GM21717 (cell line): ENCODE measurements at regions not wholly inside any gene's neighbourhood (a gene's known extent, or its start where the extent isn't known, plus 50 kb on each side); places are given as distances from the start of the nearest gene placed in this dataset.

Experiments
- ATAC-seq: cut with Tn5 transposase; IDR thresholded peaks from one replicate; pipeline ENCODE4 v1.9.1; 2021; ENCODE audit warnings: mild to moderate bottlenecking, moderate library complexity; ENCODE audit not compliant: unreplicated experiment

DNA sequence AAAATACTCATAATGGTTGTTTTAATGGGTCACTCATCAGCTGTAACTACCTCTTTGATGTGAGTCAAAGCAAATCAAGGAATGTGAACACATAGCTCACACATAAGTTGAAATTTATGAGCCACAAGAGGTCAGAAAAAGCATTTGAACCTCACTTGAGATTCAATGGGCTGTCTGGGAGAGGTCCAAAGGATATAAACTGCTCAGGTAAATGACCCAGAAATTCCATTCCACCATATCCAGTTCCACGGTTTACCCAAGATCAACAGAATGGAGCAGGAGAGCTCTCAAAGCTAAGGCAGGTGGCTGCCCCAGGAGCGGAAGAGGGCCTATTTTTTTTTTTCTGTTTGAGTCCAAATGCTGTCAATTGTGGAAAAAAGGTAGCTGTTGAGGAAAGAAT lies 464.1 kb downstream of the TNS1 start:
- ATAC-seq, result no peak

DNA sequence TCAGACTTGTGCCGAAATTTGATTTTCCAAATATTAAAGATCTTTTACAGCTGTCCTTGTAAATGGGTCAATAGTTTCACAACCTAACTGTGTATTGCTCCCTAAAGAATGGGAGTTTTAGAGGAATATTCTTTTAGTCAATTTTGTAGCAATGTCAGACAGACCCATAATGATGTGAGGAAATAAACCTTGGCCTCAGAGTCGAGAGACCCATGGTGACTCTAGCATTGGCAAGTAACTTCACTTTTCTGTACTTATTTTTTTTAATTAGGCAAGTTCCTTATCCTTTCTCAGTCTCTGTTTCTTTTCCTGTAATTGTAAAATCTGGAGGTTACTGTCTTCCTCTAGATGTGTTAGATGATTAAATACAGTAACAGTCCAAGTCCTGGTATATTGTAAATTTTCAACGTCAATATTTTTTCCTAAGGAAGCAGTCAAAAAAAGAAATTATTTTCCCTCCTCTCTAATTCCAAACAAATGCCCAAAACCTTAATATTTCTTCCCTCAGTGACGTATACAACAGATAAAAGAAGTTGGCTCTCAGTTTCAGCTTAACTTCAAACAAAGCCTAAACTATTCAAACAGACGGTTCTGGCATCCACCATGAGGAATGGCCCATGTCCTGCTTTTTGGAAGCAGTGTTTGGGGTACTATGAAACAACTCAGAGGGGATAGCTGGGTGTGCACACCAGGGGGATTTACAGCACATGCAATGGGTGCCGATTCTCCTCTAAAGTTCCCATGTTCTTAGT lies 466.7 kb downstream of the TNS1 start:
- ATAC-seq, result no peak

DNA sequence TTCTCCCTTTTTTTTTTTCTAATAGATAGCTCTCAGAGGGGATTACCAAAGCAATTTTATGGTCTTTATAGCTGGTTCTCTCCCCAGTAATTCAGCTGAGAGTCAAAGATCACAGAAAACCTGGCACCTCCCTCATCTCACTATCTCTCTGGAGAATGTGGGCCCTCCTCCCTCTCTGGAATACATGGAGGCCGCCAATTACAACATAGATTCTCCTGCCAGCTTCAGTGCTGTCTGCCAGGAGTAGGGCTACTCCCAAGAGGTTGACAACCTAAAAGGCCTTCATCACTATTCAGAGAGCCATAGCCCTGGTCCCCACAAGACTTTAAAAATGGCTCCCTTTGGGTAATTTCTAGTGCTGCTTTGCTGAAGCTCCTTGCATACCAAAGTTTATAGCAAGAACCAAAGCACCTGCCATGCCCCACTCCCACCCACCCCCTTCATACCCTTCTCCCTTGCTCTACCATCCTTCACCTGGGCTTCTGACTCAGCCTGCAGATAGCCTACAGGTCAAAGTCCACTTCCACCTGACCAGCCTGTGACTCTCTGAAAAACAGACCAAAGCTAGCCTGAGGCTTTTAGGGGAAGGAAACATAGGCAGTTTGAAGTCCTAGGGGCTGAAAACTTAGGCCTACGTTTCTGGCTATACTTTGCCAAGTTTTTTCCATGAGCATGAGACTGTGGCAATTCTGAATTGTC lies 472.3 kb downstream of the TNS1 start:
- no peak for ATAC-seq

DNA sequence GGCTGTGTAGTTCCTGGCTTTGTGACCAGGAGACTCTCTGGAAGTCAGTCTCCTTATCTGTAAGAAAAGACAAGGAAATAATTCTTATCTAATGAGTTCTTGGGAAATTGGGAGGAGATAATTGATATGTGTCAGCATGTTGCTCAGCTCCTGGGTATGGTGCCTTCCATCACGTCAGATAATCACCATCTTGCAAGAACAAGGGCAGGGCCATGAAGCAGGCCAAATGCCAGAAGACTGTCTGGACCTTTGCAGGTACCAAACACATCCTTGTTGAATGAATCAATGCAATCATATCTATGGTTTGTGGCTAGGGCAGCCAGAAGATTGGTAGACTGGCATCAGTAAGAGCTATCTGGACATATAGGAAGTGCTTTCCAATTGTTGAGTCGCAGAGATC lies 473.5 kb downstream of the TNS1 start:
- ATAC-seq, result no peak

DNA sequence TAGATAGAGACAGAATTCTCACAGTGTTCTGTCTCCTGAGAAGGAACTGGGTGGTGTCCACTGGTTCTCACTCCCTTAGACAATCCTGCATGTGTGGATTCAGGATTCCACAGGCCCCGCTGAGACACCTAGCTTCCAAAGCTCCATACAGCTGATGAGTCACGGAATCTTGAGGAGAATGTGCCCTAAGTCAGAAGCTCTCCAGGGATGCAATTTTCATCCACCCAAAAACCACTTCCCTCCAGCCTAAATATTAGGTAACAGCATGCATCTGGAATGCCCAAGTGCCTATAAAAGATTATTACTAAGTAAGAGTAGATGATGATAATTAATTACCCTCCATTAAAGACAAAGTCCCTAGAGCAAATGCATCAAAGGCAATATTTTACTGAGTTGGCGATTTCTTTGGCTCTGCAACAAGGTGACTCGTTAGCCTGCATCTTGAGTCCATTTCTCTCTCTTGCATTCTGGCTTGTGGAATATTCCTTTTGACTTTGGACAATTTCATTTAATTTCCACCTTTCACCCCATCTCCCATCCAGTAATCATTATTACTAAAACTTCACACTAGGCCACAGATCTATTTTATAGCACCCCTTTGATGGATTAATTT lies 475.1 kb downstream of the TNS1 start:
- no peak for ATAC-seq

DNA sequence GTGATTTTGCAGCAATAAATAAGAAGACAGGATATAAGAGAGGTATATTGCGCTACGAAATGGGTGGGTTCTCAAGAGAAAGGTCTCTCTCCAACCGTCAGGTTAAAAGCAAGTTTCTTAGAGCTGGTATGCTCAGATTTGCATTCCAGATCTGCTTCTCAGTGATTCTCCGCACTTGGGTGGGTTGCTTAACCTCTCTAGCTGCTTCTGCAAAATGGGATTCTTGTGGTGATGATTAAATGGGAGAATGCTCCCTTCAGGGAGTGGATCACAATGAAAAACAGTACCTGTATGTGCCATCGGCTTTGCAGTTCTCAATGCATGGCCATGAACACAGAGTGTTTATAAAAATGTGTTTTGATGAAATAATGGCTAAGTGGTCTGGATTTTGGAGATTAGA lies 477.7 kb downstream of the TNS1 start:
- no peak for ATAC-seq

DNA sequence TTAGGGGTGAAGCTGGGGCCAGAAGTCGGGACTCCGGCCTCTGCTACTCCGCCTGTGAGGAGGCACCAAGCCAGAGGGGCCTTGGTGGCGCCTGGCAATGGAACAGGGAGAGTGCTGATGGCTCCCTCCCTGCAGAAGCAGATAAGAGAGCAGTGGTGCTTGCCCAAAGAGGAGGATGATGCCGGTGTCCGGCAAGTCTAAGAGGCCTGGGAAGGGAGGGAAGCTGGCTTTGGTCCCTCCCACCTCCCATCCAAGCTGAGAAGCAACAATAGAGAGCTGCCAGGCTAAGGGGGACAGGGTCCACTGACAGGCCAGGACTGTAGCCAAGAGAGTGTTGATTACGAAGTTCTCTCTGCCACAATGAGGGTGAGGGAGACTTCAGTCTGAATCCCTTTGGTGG lies 479.5 kb downstream of the TNS1 start:
- ATAC-seq, result no peak

DNA sequence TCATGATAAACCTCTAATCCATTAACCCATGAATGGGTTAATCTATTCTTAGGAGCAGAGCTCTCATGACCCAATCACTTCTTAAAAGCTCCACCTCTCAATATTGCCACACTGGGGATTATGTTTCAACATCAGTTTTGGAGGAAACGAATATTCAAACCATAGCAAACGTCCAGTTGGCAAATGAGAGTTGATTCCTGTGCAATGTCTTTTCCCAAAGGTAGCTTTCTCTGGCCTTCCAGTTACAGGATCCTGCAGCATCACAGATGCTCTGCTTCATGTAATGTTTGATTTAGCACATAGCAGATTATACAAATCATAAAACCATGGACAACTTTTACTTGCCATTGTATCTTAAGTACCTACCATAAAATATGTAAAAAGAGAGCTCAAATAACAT lies 481.0 kb downstream of the TNS1 start:
- ATAC-seq, result no peak

DNA sequence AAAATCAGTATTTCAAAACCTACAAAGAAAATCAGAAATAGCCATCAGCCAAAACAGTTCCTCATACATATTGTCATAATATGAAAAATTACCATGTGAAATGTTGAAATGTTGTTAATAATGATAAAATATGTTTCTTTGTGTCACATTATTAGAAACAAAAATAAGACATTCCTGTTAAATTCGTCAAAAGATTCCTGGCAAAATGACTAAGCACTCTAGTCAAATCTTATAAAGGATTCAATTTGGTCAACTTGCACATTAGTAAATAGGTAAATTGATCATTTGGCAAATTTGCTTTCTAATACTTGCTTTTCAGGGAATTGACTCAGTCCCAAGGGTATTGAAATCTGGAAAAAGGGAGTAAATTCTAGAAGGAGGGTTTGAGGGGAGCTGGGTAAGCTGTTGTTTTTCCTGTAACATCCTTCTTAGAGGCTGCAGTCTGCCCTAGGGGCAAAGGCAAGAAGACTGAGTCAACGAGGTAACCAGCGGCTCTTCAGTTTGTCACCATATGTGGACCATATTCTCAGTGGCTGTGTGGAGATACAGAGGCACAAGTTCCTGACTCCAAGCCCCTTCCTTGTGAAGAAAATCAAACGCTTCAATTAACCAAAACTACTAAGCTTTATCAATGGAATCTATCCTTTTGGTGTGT lies 482.3 kb downstream of the TNS1 start:
- ATAC-seq, result no peak

DNA sequence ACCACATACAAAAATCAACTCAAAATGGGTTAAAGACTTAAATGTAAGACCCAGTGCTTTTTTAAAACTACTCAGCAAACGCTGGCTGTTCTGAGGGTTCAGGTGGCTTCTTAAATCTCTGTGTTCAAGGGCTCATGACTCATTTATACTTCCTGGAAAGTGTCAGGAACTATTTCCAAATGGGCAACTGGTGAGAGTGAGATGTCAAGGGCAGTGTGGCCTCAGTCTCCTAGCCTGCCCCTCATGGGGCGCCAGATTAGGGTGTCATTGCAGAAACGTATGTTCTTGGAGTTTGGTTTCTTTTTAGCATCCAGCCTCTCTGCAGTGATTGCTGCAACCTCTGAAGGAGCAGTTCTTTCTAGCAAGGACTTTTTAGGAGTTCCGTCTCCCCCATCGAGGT lies 485.4 kb downstream of the TNS1 start:
- ATAC-seq, result no peak

DNA sequence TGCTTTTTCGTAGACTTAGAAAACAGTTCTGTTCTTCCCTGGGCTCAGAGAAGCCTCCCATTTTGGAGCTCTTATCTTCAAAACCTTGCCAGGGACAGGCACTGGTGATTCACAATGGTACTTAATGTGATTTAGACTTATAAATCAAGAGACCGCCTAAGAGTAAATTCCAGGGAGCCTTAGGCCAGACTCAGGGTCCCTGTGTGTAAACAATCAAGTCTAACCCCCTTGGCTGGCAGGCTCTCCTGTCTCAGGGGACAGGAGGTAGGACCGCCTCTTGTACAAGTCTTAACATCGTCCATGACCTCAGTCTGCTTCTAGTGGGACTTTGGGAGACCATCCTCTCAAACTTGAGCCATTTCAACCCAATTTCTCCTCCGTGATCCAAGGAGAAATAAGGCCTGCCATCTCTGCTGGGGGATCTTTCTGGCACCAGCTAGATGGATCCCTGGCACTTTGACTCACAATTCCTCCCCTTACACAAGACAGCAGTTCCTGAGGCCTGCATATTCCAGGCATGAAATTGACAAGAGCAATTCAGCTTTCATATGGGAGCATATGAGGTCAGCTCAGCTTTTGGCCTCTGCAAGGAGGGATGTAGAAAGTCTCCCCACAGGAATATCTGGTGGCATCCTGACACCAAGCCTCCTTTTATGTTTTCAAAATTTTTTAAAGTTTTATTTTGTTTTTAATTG lies 487.0 kb downstream of the TNS1 start:
- ATAC-seq, result no peak

DNA sequence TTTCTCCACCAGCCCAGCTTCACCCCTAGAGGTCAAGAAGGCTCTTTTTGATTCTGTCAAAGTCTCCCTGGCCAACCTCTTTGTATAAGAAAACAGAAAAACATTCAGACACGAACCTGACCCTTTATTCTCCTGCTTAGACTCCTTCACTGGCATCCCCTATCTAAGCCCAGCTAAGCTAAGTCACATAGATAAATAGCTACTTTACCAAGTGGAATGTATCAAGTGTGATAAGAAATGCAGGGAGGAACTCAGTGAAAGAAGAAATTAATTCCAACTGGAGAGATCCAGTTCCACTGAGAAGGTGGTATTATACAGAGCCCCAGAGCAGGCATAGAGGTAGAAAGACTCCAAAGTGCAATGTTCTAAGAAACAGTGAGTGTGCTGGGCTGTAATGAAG lies 489.5 kb downstream of the TNS1 start:
- no peak for ATAC-seq

DNA sequence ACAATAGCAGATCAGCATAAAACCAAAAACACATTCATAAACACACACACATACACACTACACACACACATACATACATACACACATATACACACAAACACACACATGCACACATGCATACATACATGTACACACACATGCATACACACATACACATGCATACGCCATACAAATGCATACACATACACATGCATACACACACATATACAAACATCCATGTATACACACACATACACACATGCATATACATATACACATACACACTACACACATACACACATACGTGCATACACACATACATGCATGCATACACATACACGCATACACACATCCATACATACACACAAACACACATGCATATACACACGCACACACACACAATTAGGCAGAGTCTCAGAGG lies 490.1 kb downstream of the TNS1 start:
- ATAC-seq, result no peak

DNA sequence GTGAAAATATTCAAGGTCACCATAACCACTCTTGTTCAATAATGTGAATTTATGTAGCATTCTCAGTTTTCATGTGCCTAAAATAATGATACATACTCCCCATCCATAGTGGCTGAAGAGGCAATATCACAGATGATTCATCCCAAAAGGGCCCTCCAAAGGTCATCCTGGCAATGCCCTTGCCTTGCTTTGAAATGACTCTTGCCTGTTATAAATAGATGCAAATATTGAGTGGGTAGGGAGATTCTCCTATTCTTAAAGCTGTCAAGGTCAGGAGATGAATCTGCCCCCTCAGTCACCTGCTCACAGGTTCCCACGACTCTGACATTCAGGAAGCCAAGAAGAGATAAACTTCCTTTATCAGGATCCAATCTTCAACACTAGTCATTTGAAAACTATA lies 490.5 kb downstream of the TNS1 start:
- ATAC-seq, result no peak

DNA sequence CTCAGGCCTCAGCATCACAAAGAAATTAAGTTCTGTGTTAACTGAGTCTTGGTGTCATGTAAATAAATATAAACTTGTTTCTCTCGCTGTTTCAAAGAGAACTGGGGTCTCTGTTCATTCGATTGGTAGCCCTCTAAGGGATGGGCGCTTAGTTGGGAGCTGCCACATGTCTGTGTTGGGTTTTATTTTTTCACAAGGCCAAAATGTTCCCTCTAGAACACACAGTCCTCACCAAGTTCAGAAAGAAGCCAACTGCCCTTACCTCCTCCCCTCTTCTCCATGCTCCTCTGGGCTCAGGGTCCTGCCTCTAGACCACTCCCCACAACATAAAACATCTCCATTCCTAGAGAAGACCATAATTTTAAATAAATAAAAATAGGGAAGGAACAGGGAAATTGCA lies 490.9 kb downstream of the TNS1 start:
- no peak for ATAC-seq

DNA sequence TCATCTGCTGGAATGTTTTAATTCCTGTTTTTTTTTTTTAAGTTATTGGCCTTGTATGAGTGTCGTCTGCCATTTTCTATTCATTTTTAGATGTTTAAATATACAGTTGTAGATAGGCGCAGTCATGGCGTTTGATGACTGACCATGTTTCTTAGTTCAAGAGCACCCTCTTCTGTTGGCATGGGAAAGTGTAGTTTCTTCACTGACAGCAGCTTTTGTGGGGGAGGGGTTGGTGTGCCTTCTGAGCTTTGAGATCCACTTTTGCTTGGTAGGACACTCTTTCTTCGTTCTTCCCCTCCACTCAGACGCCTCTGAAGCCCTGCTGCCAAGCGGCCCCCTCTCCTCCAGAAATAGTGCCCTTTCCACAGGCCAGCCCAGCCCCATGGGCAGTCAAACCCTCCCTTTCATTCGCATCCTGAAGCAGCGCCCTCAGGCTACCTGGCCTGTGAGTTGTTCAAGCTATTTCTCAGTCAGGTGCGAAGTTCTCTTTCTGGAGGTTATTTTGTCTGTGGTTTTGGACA lies 492.0 kb downstream of the TNS1 start:
- no peak for ATAC-seq

DNA sequence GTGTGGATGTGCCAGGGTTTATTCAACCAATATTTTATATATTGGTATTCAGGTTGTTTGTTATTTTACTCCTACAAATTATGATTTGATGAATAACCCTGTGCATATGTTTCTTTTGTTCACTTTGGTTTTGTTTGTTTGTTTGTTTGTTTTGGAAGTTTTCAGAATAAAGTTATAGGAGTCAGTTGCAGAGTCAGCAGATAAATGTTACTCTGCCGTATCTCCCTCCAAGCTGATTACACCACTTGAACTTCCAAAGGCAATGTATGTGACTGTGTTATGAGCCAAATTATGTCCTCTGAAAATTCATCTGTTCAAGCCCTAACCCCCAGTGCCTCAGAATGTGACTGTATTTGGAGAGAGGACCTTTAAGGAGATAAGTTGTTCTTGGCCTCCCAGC lies 497.5 kb downstream of the TNS1 start:
- no peak for ATAC-seq

DNA sequence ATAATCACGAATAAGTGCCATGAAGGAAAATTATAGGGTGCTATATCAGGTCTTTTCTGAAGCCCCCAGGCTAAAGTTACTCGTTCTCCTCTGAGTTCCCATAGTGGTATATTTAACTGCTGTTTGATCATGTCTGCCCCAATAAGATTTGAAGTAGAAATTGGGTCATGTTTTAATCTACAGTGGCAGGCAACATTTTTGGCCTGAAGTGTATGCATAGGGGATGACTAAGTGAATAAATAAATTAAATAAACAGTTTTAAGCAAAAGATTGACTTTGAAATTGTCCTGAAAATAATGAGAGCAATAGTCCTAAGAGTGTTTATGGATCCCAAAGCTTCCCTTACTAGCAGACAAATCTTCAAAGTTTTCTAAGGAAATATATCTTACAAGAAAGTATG lies 500.9 kb downstream of the TNS1 start:
- no peak for ATAC-seq

DNA sequence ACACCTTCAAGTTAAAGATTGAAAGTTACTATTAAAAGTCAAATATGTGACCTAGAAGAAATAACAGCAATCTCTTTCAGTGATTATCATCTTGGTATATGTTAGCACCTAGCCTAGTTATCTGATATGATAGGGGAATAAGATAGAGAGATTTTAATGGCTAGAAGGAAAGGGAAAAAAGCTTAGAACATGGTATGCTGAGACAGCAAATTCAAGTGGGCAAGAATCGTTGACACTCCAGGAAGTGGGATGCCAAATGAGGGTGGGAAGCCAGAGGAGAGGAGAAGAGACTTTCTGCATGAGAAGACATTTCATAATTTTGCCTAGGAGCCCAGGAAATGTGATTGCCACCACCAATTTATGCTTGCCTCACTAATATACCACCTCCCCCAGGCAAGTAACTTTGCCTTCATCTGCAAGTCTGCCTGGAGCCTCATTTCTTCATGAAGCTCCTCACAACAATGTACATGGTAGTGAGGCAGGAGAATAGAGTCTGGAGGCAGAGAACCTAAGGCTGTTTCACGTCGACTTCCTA lies 504.9 kb downstream of the TNS1 start:
- ATAC-seq, result no peak

DNA sequence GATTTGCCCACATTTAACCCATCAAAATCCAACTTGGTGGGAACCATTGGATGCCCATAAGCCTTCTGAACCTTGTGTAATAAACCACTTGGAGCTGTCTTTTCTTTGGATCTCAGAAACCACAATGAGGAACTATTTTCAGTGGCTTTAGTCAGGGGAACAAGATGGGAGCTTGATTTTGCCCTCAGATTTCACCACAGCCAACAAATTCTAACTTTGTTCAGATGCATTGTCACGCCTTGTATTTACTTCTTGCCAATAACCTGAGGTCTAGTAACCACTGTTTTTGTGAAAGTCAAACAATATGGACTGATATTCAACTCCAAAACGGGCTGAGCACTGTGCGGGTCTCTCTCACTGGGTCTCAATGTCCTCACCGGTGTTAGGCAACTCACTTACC lies 508.2 kb downstream of the TNS1 start:
- ATAC-seq, result no peak

DNA sequence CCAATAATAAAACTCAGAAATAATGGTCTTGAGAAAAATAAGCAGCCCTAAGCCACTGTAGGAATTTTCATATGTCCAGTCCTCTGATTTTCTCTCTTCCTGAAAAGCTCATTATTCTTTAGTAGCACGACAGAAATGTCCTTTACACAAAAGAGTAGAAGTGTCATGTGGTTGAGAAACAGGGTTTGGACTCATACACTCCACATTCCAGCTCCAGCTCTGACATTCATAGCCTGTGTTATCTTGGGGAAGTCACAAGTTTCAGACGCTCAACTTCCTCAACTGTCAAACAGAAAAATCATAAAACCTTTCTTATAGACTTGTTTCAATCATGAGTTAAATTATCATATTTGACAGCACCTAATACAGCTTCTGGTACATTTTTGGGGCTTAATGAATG lies 511.5 kb downstream of the TNS1 start:
- ATAC-seq, result no peak
